IPS-NIHi11 (cell line): ENCODE measurements at regions not wholly inside any gene's neighbourhood (a gene's known extent, or its start where the extent isn't known, plus 50 kb on each side); places are given as distances from the start of the nearest gene placed in this dataset.

ENCODE experiments used
- DNase-seq: peaks from one replicate; pipeline ENCODE4 v3.0.0; 2012; ENCODE audit warnings: mixed read lengths, low spot score

- no peak for DNase-seq
Observed at GRCh38 chr20:50343125-50343489, 152.5 kb downstream of the CEBPB start.

- DNase-seq: no peak
Observed at GRCh38 chr20:50343490-50344179, 153.0 kb downstream of the CEBPB start.

- no peak for DNase-seq
Observed at GRCh38 chr20:50344232-50345071, 153.8 kb downstream of the CEBPB start.

- DNase-seq: no peak
Observed at GRCh38 chr20:50345712-50346373, 155.2 kb downstream of the CEBPB start.

- DNase-seq: no peak
Observed at GRCh38 chr20:50346374-50347283, 156.0 kb downstream of the CEBPB start.

GRCh38 chr20:50347284-50348063, 156.8 kb downstream of the CEBPB start:
- DNase-seq: no peak

GRCh38 chr20:50348096-50348495, 157.5 kb downstream of the CEBPB start:
- DNase-seq: no peak

GRCh38 chr20:50350510-50351249, 159.5 kb upstream of the PTPN1 start:
- DNase-seq: no peak

GRCh38 chr20:50351541-50351940, 158.6 kb upstream of the PTPN1 start:
- no peak for DNase-seq

- no peak for DNase-seq
Observed at GRCh38 chr20:50353289-50353961, 156.8 kb upstream of the PTPN1 start.

GRCh38 chr20:50354721-50355589, 155.2 kb upstream of the PTPN1 start:
- DNase-seq: no peak

- no peak for DNase-seq
Observed at GRCh38 chr20:50355590-50356524, 154.3 kb upstream of the PTPN1 start.

- no peak for DNase-seq
Observed at GRCh38 chr20:50356525-50356885, 153.7 kb upstream of the PTPN1 start.

GRCh38 chr20:50356962-50357782, 153.0 kb upstream of the PTPN1 start:
- DNase-seq: no peak

- DNase-seq: no peak
Observed at GRCh38 chr20:50357783-50358161, 152.4 kb upstream of the PTPN1 start.

- no peak for DNase-seq
Observed at GRCh38 chr20:50358166-50358565, 152.0 kb upstream of the PTPN1 start.

- no peak for DNase-seq
Observed at GRCh38 chr20:50358971-50359370, 151.2 kb upstream of the PTPN1 start.
